Common myeloid progenitor, CD34-positive (primary cell): ENCODE measurements at regions not wholly inside any gene's neighbourhood (a gene's known extent, or its start where the extent isn't known, plus 50 kb on each side); places are given as distances from the start of the nearest gene placed in this dataset.
A peak's percentile ranks its signal among the peaks of the same experiment; 100 is the strongest.

Experiments
- CTCF ChIA-PET: fragments of 350-600 bp; sonication (Branson Sonifier 250); formaldehyde crosslinking; loops from one replicate; lab custom pipeline; 2021; ENCODE audit warnings: antibody characterized with exemption; lab: Charles Lee
- POLR2A ChIA-PET: fragments of 350-600 bp; sonication (Branson Sonifier 250); formaldehyde crosslinking; loops from one replicate; lab custom pipeline; 2021; ENCODE audit warnings: antibody characterized with exemption; lab: Charles Lee
- DNase-seq, 3 donors: peaks; one replicate each; pipeline versions ENCODE4 v3.0.0 to v3.0.0-alpha.2; 2013
- H3K27ac ChIP-seq, 2 experiments: 1 replicate in 1 of 2; 2 replicates in 1 of 2; pipeline ENCODE4 v1.7.0; 2013; ENCODE audit warnings: inconsistent platforms in 2 of 2, low read length in 2 of 2, mild to moderate bottlenecking in 2 of 2, low read depth in 1 of 2, moderate library complexity in 1 of 2; ENCODE audit not compliant: severe bottlenecking in 2 of 2, insufficient read depth in 1 of 2, poor library complexity in 1 of 2
- H3K27me3 ChIP-seq, 5 experiments: replicated peaks in 2 of 5; 1 replicate in 3 of 5; 2 replicates in 2 of 5; pipeline versions ENCODE4 v1.6.1 to v1.7.0; 2013; ENCODE audit warnings: low read length in 4 of 5, mild to moderate bottlenecking in 2 of 5, moderate library complexity in 2 of 5, inconsistent platforms in 1 of 5; ENCODE audit not compliant: insufficient read depth in 5 of 5, control insufficient read depth in 4 of 5
- H3K36me3 ChIP-seq, 4 experiments: 1 replicate in 2 of 4; 2 replicates in 2 of 4; pipeline versions ENCODE4 v1.6.1 to v1.7.0; 2013; ENCODE audit warnings: low read length in 3 of 4, control low read depth in 1 of 4, mild to moderate bottlenecking in 1 of 4; ENCODE audit not compliant: control insufficient read depth in 4 of 4, insufficient read depth in 4 of 4
- H3K4me1 ChIP-seq, 4 experiments: 1 replicate in 3 of 4; 2 replicates in 1 of 4; pipeline versions ENCODE4 v1.6.1 to v1.7.1; 2013; ENCODE audit warnings: low read length in 3 of 4, mild to moderate bottlenecking in 3 of 4, control low read depth in 1 of 4, inconsistent platforms in 1 of 4, moderate library complexity in 1 of 4; ENCODE audit not compliant: control insufficient read depth in 4 of 4, insufficient read depth in 4 of 4; ENCODE audit errors: control extremely low read depth in 1 of 4
- H3K4me3 ChIP-seq, 7 experiments: 1 replicate in 4 of 7; 2 replicates in 3 of 7; pipeline versions ENCODE4 v1.5.1 to v1.7.0; 2013; ENCODE audit warnings: mild to moderate bottlenecking in 7 of 7, low read length in 6 of 7, moderate library complexity in 6 of 7, inconsistent platforms in 2 of 7, low read depth in 2 of 7, control low read depth in 1 of 7; ENCODE audit not compliant: insufficient read depth in 4 of 7, control insufficient read depth in 1 of 7; ENCODE audit errors: extremely low read depth in 1 of 7
- H3K9me3 ChIP-seq, 5 experiments: 1 replicate in 4 of 5; 2 replicates in 1 of 5; pipeline versions ENCODE4 v1.6.1 to v1.7.1; 2013; ENCODE audit warnings: low read length in 4 of 5, mild to moderate bottlenecking in 2 of 5, inconsistent platforms in 1 of 5, low read depth in 1 of 5, moderate library complexity in 1 of 5; ENCODE audit not compliant: control insufficient read depth in 4 of 5, insufficient read depth in 2 of 5; ENCODE audit errors: control extremely low read depth in 1 of 5
- WGBS: methylation state at CpG from one replicate; pipeline ENCODE4 v1.1.5; 2013; ENCODE audit not compliant: insufficient coverage; 5-methylcytosine and 5-hydroxymethylcytosine counted together

- Histone ChIP-seq H3K27me3 (peaks cover 0 to 19% (median 10%) of the 10 kb centered on the region in 5 experiments), H3K27ac (no peak overlapping the region), H3K4me1 (no peaks in the 10 kb centered on the region), H3K9me3 (no peaks in the 10 kb centered on the region), H3K4me3 (no peak overlapping the region), H3K36me3 (no peaks in the 10 kb centered on the region)
- no peak for DNase-seq
- WGBS: 33% methylated on average over 1 of the region's 2 CpGs
- ChIA-PET CTCF (no interaction called here), POLR2A (no interaction called here)
Observed at GRCh38 chr2:173749315-173749714, 215.9 kb downstream of the SP3 start.

- ChIA-PET POLR2A (no interaction called here), CTCF (interaction anchor here (0.6 kb wide), 2 partner anchors 26 to 979 kb away, joined by 3 to 5 read pairs; no protein-coding TSS in a partner anchor)
- Histone ChIP-seq H3K27me3 (peaks cover 0 to 18% (median 10%) of the 10 kb centered on the region in 5 experiments), H3K4me1 (no peaks in the 10 kb centered on the region), H3K4me3 (no peak overlapping the region), H3K36me3 (no peaks in the 10 kb centered on the region), H3K9me3 (no peaks in the 10 kb centered on the region), H3K27ac (no peak overlapping the region)
- 93% methylated on average over 3 of the region's 7 CpGs for WGBS
- DNase-seq: no peak
Observed at GRCh38 chr2:173750353-173750801, 214.8 kb downstream of the SP3 start.

GRCh38 chr2:173750831-173751230 is 214.3 kb downstream of the SP3 start:
- POLR2A ChIA-PET: no interaction called here
- Histone ChIP-seq H3K4me3 (no peak overlapping the region), H3K9me3 (no peaks in the 10 kb centered on the region), H3K27me3 (peaks cover 0 to 18% (median 10%) of the 10 kb centered on the region in 5 experiments), H3K4me1 (no peaks in the 10 kb centered on the region), H3K27ac (no peak overlapping the region), H3K36me3 (no peaks in the 10 kb centered on the region)
- CTCF ChIA-PET: interaction anchor here (0.5 kb wide), 1 partner anchor 10 kb away, joined by 3 read pairs; no protein-coding TSS in a partner anchor
- WGBS: 87% methylated on average over 4 of the region's 4 CpGs
- DNase-seq: no peak

DNA sequence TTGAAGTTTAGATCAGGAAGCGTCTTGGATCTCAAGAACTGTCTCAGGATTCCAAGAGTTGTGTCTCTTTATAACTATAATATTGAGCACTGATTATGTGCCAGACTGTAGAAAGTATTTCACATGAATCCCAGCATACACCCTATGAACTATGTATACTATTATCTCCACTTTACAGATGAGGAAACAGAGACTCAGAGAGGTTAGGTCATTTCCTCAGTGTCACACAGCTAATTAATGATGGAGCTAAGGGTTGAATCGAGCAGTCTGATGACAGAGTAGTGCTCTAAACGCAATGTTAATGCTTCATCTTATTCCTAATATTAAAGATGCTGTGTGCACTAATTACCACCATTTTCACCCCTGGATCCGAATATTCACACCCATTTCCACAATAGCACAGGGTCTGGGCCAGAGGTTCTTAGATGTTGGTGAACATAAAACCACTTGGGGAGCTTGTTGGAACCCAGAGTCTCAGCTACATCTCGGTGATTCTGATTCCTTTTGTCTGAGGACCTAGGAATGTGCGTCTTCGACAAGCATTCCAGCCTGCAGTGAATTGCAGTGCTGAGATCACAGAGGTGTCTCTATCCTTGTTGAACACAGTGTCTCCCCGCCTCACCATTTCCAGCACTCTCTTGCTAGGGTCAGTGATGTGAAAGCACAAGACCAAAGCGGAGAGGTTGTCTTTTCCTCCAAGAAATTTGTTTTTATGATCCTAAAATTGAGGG is 213.8 kb downstream of the SP3 start:
- Histone ChIP-seq H3K27ac (no peak overlapping the region), H3K36me3 (no peaks in the 10 kb centered on the region), H3K27me3 (peaks cover 0 to 17% (median 8%) of the 10 kb centered on the region in 5 experiments), H3K4me3 (no peak overlapping the region), H3K4me1 (no peaks in the 10 kb centered on the region), H3K9me3 (no peaks in the 10 kb centered on the region)
- WGBS: 94% methylated on average over 3 of the region's 9 CpGs
- POLR2A ChIA-PET: no interaction called here
- DNase-seq: no peak
- CTCF ChIA-PET: interaction anchor here (0.5 kb wide), 1 partner anchor 10 kb away, joined by 3 read pairs; no protein-coding TSS in a partner anchor

- Histone ChIP-seq H3K9me3 (no peaks in the 10 kb centered on the region), H3K4me1 (no peaks in the 10 kb centered on the region), H3K27me3 (peaks cover 0 to 12% (median 8%) of the 10 kb centered on the region in 5 experiments), H3K36me3 (no peaks in the 10 kb centered on the region), H3K27ac (no peak overlapping the region), H3K4me3 (no peak overlapping the region)
- no CpG with 5 or more reads among the region's 1 CpG for WGBS
- ChIA-PET CTCF (no interaction called here), POLR2A (no interaction called here)
- peak; percentile 22 to 41 (median 29) for DNase-seq
Observed at GRCh38 chr2:173752152-173752551, 213.0 kb downstream of the SP3 start.

- Histone ChIP-seq H3K36me3 (no peaks in the 10 kb centered on the region), H3K4me1 (no peaks in the 10 kb centered on the region), H3K27ac (no peak overlapping the region), H3K4me3 (no peak overlapping the region), H3K27me3 (peaks cover 0 to 12% (median 8%) of the 10 kb centered on the region in 5 experiments), H3K9me3 (no peaks in the 10 kb centered on the region)
- DNase-seq: no peak
- ChIA-PET POLR2A (interaction anchor here (0.7 kb wide), 1 partner anchor 383 kb away, joined by 3 read pairs; no protein-coding TSS in a partner anchor), CTCF (interaction anchor here (0.7 to 2.1 kb wide), 3 partner anchors 11 to 597 kb away, joined by 3 to 6 read pairs (median 4); no protein-coding TSS in a partner anchor)
- WGBS: 93% methylated on average over 5 of the region's 5 CpGs
Observed at GRCh38 chr2:173753441-173753840, 211.7 kb downstream of the SP3 start.

GRCh38 chr2:173754165-173754564 is 211.0 kb downstream of the SP3 start:
- Histone ChIP-seq H3K4me3 (no peak overlapping the region), H3K36me3 (no peaks in the 10 kb centered on the region), H3K27ac (no peak overlapping the region), H3K9me3 (no peaks in the 10 kb centered on the region), H3K4me1 (no peaks in the 10 kb centered on the region), H3K27me3 (peaks cover 0 to 12% (median 8%) of the 10 kb centered on the region in 5 experiments)
- ChIA-PET POLR2A (no interaction called here), CTCF (interaction anchor here (1.3 to 2.1 kb wide), 2 partner anchors 10 to 327 kb away, joined by 4 to 6 read pairs; no protein-coding TSS in a partner anchor)
- no peak for DNase-seq
- WGBS: 92% methylated on average over 4 of the region's 4 CpGs
